HG03280 (cell line): ENCODE measurements at regions not wholly inside any gene's neighbourhood (a gene's known extent, or its start where the extent isn't known, plus 50 kb on each side); places are given as distances from the start of the nearest gene placed in this dataset.
A peak's percentile ranks its signal among the peaks of the same experiment; 100 is the strongest.
"Not testable (repeated sequence)": the region's sequence is repeated elsewhere in the genome, so short reads cannot be mapped to it uniquely, and the experiment has no call there.

ENCODE experiments used
- ATAC-seq: cut with Tn5 transposase; IDR thresholded peaks from one replicate; pipeline ENCODE4 v1.9.1; 2021; ENCODE audit warnings: mild to moderate bottlenecking, moderate library complexity; ENCODE audit not compliant: unreplicated experiment

DNA sequence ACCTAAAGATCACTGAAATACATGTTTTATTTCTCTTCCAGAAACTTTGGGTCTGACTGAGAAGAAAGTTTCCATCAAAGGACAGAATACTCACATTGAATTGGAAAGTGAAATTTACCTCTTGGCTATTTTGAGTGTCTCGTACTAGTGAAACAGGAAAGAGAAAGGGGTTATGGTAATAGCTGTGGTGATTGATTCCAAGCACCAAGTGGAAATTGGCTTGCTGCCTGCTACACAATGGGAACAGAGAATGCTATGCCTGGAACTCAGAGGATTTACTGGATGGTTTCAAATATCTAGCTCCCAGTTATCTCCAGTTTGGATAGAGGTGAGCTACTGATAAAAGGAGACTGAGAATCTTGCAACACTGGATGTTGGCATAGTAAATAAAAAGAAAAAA lies 492.8 kb upstream of the FSIP2 start:
- no peak for ATAC-seq

DNA sequence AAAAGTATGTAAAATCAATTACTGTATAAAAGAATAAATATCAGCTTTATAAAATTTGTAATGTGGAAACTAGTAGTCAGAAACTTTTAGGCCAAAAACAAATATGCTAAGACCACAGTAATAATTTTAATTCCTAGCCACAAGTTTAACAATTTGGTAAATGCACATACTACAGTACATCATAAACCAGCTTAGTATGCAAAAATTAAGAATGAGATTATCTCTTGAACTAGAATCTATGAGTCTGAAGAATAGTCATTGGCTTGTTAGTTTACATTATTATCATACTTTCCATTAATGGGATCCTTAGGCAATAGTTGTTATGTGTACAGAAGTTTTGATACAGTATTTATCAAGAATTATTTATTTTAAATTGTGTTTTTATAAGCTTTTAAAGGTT lies 491.9 kb upstream of the FSIP2 start:
- ATAC-seq = no peak

DNA sequence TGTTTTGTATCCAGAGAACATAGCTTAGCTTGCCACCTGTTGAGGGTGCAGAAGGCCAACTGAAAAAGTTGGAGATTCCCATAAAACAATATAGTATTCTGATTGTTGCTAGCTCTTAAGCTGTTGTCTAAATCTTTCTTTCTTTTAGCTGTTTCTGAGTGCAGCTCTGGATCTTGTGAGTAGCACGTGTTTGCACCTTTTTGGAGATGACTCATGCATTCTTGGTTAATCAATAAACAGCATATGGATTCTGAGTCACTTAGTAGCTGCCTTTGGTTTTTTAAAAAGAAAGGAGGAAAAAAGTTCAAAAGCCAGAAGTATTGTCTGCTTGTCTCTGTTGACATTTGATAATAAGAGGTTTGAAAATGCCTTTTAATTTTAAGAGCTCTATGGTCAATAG lies 483.0 kb upstream of the FSIP2 start:
- ATAC-seq = no peak

DNA sequence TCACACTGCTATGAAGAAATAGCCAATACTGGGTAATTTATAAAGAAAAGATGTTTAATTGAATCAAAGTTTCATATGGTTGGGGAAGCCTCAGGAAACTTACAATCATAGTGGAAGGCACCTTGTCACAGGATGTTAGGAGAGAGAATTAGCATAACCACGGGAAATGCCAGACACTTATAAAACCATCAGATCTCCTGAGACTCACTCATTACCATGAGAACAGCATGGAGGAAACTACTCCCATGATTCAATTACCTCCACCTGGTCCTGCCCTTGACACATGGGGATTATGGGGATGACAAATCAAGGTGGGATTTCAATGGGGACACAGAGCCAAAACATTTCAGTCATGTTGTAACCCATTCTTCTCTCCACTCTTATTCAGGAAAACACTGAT lies 472.9 kb upstream of the FSIP2 start:
- no peak for ATAC-seq

DNA sequence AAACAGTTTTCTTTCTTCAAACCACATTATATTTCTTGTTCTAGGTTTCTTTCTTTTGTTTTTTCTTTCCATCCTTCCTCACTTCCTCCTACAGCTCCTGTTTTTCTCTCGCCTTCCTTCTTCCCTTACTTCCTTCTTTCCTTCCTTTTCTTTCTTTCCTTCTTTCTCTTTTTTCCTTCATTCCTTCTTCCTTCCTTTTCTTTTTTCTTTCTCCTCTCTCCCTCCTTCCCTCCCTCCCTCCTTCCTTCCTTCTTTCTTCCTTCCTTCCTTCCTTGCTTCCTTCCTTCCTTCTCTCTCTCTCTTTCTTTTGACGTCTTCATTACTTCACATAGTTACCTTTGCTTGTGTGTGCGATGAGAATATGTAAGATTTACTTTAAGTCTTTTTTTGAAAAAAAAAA lies 470.0 kb upstream of the FSIP2 start:
- ATAC-seq = no peak

DNA sequence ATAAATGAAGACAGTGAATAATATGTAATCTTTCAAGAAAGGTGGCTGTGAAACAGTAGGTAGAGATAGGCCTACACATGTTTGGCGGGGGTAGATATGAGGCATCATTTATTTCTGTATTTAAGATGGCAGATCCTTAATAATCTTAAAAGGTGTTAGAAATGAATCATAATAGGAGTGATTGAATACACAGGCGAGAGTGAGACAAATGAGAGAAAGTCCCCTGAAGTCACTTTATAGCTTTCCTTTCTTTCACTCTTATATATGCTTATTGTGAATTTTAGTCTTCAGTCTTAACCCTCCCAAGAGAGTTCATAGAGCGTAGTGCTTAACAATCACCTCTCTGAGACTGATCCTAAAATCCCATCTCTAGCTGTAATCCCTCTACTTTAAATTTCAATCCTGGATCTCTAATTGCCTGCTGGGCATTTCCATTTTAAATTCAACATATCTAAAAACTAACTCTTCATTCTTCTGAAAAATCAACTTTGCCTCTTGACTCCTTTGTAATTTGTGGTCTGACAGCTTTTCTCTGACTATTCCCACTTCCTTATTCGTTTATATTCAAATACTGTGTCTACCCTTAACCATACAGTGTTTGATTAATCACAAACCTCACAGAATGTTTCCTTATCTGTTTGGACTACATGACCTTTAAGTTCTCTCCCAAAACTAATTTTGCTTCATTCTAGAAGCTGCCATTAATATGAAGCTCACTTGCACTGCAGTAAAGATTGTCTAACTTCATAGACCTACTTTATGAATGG lies 463.7 kb upstream of the FSIP2 start:
- ATAC-seq = no peak

DNA sequence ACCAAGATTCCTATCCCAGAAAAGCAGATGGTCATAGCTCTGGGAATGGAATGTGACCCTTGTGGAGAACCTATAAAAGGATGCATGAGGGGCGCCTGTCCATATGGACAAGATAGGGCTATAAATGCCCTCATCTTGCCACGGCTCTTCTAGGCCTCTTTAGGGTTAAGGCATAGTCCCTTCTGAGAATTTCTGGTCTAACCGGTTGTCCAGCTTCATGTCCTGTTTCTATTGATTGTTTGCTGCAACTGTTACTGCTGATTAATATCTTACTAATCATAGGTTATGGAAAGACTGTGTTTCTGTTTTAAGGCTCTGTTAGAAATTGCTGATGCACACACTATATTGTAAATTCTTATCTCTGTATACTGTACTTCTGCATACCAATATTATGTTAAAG lies 462.6 kb upstream of the FSIP2 start:
- not testable (repeated sequence) for ATAC-seq

DNA sequence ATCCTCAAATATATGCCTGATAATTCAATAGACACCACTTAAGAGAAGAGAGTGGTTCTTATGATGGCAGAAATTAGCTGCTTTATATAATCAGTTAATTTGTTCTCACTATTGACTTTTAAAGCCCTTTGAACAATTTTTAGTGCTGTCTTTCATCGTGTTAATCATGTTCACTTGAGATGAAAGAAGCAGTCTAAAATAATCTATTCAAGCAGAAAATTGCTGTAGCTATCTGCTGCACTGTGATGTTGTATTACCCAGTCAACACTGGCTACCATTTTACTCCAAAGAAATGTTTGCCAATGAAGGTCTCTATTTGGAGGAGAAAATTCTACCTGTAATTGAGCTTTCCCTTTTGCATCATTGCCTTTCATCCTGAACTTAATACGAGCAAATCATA lies 459.8 kb upstream of the FSIP2 start:
- no peak for ATAC-seq

DNA sequence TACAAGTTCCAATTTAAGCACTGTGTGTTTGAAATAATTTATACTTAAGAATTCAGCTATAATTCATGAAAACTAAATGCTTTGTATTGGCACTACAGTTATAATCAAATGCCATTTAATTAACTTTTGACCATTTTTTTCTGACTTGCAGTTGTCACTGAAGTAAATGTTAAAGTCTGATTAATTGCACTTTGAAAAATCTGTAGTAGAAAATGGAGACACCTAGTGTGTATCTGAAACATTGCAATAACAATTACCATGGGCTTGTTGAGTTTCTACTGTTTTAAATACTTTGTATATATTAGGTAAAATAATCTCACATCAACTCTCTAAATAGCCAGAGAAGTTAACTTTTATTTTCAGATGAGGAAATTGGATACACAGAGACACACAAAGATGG lies 458.6 kb upstream of the FSIP2 start:
- no peak for ATAC-seq

DNA sequence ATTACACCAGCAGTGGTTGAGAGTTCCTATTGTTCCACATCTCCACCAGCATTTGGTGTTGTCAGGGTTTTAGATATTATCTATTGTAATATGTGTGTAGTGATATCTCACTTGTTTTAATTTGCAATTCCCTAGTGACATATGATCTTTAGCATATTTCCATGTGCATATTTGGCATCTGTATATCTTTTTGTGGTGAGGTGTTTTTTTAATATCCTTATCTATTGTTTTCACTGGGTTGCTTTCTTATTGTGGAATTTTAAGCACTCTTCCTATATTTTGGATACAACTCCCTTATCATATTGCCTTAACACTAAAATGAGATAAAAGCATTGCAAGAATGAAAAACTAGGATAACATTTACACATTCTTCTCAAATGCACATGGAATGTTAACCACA lies 453.9 kb upstream of the FSIP2 start:
- no peak for ATAC-seq

DNA sequence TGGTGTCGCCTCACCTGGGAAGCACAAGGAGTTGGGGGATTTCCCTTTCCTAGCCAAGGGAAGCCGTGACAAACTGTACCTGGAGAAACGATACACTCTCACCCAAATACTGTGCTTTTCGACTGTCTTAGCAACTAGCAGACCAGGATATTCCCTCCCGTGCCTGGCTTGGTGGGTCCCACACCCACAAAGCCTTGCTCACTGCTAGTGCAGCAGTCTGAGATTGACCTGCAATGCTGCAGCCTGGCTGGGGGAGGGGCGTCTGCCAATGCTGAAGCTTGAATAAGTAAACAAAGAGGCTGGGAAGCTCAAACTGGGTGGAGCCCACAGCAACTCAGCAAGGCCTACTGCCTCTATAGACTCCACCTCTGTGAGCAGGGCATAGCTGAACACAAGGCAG lies 448.6 kb upstream of the FSIP2 start:
- ATAC-seq = not testable (repeated sequence)

DNA sequence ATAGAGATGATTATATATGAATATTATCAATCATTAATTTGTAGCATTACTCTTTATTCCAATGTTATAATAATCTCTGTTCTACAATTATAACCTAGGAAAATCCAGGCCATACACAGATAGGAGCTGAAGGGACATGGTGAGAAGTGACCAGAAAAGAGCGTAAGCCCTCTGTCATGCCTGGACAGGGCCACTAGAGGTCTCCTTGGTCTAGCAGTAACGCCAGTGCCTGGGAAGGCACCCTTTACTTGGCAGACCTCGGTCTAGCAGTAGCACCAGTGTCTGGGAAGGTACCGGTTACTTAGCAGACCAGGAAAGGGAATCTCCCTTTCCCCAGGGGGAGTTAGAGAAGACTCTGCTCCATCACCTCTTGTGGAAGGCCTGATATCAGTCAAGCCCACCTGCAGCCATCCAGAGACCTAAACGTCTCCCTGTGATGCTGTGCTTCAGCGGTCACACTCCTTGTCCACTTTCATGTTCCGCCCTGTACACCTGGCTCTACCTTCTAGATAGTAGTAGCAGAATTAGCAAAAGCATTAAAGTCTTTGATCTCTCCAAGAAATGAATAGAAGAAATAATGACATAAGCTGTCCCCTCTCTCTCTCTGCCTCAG lies 447.5 kb upstream of the FSIP2 start:
- peak; percentile 99 for ATAC-seq

DNA sequence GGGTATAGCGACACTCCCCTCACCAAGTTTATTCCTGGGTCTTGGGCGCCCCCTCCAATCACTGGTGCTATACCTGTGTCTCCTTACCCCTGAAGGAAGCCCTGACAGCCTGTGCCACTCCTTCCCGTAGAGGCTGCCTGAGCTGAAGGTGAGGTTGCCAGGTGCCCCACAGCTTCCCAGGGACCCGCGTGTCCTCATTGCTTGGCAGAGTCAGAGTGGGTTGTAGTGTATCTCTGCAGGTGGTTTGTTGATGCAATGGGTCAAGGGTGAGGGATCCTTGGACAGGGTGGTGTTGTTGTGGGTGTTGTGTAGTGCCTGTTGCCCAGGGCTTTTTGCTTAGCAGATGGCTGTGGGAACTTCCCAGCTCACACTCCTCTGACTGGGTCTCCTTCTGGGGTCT lies 438.7 kb upstream of the FSIP2 start:
- ATAC-seq = no peak

DNA sequence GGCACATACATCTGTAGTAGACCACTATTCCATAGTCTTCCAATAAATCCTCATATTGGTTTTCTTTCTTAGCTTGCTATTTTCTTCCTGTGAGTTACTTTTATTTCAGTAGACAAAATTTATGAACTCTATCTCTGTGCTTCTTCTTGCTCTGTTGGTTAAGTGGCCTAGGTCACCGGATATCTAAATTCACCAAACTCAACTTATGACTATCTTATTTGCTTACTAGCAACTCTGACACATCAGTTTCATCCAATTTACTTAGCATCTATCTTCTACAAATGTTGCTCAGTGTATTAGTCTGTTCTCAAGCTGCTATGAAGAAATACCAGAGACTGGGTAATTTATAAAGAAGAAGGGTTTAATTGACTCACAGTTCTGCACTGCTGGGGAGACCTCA lies 432.5 kb upstream of the FSIP2 start:
- no peak for ATAC-seq

DNA sequence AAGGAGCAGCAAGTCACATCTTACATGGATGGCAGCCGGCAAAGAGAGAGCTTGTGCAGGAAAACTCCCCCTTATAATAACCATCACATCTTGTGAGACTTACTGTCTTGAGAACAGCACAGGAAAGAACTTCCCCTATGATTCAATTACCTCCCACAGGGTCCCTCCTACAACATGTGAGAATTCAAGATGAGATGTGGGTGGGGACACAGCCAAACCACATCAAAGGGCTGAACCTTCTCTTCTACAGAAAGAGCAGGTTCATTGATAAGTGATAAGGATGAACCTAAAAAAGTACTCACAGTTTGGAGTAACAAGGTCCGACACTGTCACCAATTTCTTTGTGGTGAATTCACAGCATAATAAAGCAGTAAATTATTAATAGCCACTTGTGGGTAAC lies 422.2 kb upstream of the FSIP2 start:
- ATAC-seq = peak; percentile 44

DNA sequence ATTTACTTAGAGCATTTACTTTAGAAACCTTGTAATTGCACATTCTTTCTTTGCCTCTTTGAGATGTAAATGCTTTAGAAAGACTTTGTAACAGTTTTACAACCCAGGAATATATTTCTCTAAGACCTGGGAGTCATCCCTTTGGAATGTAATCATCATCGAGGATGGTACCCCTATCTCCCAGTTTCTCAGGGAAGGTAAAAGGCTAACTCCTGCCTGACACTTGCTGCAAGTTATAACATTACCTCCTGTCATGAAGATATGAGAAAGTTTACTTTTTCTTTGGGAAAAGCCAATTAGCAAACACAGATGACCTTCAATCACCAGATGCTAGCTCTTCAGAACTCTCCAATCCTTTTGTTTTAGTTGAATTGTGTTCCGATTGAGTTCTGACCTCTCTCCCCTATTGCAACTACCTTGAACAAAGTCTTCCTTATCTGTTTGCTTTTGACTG lies 420.3 kb upstream of the FSIP2 start:
- no peak for ATAC-seq

DNA sequence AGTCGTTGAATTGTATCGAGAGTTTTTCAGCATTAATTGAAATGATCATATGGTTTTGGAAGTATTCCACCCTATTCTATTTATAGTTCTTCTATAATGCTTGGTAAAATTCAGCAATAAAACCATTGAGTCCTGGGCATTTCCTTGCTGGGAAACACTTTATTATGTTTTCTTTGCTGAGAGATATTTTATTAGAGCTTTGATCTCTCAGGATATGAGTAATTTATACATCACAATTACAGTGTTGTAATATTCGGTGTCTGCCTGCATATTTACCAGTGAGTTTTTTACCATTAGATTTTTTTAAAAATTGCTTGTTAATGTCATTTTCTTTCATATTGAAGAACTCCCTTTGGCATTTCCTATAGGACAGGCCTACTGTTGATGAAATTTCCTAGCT lies 402.7 kb upstream of the FSIP2 start:
- no peak for ATAC-seq

DNA sequence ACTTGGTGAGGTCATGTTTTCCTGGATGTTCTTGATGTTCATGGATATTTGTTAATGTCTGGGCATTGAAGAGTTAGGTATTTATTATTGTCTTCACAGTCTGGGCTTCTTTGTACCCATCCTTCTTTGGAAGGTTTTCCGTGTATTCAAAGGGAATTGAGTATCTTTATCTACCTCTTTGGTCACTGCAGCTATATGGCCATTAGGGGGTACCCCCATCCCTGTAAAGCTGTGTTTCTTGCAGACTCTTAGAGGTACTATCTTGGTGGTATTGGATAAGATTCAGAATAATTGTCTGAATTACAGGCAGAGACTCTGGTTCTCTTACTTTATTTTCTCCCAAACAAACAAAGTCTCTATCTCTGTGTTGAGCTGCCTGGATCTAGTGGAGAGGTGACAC lies 401.6 kb upstream of the FSIP2 start:
- no peak for ATAC-seq

DNA sequence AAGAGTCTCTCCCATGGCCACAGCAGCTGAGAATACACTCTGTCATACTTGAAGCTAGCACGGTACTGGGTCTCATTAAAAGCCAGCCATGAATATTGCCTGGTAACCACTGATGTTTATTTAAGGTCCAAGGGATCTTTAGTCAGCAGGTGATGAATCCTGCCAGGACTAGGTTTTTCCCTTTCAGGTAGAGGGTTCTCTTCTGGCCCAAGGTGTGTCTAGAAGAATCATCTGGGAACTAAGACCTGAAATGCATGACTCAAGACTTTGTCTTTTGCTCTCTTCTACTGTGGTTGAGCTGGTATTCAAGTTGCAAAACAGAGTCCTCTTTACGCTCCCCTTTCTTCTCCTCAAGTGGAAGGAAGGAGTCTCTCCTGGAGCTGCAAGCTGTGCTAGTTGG lies 400.5 kb upstream of the FSIP2 start:
- no peak for ATAC-seq

DNA sequence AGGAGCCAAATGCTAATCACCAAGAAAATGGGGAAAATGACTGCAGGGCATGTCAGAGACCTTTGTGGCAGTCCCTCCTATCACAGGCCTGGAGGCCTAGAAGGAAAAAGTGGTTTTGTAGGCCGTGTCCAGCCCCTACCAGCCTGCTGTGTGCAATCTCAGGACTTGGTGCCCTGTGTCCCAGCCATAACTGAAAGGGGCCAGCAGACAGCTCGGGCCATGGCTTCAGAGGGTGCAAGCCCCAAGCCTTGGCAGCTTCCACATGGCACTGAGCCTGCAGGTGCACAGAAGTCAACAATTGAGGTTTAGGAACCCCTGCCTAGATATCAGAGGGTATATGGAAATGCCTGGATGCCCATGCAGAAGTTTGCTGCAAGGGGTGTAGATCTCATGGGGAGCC lies 391.2 kb upstream of the FSIP2 start:
- ATAC-seq = no peak

DNA sequence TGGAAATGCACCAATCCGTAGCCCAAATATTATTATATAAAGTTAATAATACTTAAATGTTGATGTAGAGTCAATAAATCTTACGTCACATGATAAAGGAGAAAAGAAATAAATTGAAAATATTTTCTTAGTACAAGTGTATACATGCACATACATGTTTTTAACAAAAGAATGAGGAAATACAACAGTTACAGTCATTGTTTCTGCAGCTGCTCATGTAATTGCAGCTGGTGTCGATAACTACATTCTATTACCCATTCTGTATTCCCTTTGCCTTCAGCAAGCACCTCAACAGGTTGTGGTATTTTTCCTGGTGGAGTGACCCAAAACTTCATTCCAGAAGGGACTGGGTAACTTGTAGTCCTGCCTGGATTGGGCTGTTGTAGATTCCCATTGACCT lies 377.8 kb upstream of the FSIP2 start:
- ATAC-seq = no peak

DNA sequence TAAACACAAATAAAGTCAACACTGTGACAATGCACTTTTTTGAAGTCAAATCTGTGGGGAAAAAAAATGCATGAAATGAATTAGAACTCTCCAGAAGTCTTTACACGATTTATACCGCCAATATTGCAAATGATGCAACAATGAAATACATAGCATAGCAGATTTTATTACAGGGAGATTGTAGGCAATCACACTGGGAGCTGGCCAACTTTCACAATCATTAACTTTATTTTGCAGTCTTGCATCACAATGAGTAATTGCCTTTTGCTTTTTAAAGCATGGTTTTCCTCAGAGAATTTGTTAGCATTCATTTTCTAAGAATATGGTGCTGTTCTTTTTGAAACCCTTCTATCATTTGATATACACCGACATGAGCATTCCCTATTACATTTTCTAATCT lies 366.4 kb upstream of the FSIP2 start:
- ATAC-seq = no peak

DNA sequence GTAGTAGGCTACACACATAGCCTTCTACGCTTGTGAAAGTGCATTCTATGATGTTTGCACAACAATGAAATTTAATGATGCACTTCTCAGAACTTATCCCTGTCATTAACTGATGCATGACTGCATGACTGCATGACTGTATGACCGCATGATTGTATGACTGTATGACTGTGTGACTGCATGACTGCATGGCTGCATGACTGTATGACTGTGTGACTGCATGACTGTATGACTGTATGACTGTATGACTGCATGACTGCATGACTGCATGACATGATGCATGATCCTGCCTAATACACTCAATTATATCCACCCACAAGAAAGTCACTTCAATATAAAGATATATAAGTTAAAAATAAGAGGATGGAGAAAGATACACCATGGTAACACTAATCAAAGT lies 365.4 kb upstream of the FSIP2 start:
- no peak for ATAC-seq
